GM21825 (cell line): ENCODE measurements at regions not wholly inside any gene's neighbourhood (a gene's known extent, or its start where the extent isn't known, plus 50 kb on each side); places are given as distances from the start of the nearest gene placed in this dataset.
"Not testable (repeated sequence)": the region's sequence is repeated elsewhere in the genome, so short reads cannot be mapped to it uniquely, and the experiment has no call there.

Experiments
- ATAC-seq: cut with Tn5 transposase; IDR thresholded peaks from one replicate; pipeline ENCODE4 v1.9.1; 2021; ENCODE audit warnings: mild to moderate bottlenecking, moderate library complexity; ENCODE audit not compliant: unreplicated experiment

GRCh38 chr1:234924450-234925355 lies 203.9 kb downstream of the TOMM20 start:
- no peak for ATAC-seq

DNA sequence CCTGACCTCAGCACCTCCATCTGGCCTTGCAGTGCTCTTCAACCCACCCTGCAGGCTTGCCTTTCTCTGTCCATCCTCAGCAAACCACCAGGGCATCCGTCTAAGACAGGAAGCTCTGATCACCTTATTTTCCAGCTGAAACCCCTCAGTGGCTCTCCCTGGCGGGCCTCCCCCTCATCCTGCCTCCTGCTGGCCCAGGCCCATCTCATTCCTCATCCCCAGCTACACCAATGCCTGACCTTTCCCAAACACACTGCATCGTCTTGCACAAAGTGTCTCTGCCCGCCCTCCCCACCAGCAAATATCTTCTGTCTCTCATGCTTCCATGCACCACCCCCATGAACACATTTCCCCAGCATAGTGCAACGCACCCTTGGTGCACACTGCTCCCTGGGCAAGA lies 205.0 kb downstream of the TOMM20 start:
- no peak for ATAC-seq

- no peak for ATAC-seq
Observed at GRCh38 chr1:234922987-234923386, 205.7 kb downstream of the TOMM20 start.

DNA sequence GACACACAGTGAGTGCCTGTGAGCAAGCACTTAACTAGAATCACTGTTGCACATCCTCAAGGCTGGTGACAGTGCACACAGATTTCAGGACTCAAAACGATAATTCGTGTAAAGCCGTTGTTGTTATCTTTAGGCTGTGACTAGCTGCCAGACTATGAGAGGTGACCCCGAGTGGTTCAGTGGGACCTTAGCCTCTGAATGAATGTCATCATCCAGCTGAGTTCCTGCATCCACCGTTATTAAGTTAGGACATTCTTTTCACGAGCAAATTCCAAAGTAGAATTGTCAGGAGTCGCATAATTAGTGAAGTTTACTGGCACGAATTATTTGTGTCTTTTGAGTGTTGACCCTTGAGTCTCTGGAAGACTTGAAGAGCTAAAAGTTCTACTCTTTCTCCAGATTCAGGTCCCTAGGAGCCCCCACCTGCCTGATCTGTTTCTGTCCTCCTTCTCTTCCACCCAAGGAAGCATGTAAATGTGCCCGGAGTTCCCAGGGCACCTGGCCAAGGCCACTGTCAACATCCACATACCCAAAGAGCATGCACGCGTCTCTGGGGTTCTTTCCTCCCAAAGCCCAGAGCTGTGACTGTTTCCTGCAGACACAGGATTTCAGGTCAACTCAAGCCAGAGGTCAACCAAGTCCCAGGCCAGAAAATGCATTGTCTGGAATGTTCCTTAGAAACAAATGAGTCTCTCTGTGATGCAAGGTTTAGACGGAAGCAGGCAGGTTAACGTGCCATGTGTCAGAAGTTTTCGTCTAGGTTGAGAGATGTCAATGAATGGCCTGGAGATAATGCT lies 207.2 kb downstream of the TOMM20 start:
- no peak for ATAC-seq

- ATAC-seq: no peak
Observed at GRCh38 chr1:234920843-234921140, 207.8 kb downstream of the TOMM20 start.

DNA sequence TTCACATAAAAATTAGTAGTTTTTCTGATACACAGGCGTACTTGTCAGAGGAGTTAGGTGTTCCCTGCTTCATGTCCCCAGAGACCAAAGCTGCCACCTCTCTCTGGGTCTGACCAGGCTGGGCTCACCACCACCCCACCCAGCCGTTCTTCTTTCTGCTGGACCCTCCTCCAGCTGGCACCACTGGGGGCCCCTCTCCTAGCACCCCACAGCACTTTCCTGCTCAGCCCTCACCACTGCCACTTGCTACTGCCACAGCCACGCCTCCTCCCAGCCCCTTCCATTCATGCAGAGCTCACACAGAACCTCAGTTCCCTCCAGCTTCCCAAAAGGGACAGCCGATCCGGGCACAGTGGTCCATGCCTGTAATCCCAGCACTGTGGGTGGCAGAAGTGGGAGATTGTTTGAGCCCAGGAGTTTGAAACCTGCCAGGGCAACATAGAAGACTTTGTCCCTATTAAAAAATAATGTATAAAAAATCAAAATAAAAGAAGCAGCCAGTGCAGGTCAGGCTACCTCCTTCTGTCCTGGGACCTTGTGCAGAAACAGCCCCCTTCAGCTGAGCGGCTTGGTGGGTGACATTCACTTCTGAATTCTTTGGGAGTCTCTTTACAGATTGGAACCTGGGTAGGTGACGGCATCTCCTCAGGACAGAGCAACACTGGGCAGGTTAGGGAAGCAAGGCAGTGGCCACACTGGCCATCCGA lies 208.3 kb downstream of the TOMM20 start:
- no peak for ATAC-seq

GRCh38 chr1:234918961-234919761 lies 209.5 kb downstream of the TOMM20 start:
- ATAC-seq: no peak

GRCh38 chr1:234918181-234918841 lies 210.3 kb downstream of the TOMM20 start:
- ATAC-seq: no peak

- ATAC-seq: no peak
Observed at GRCh38 chr1:234917495-234918180, 211.0 kb downstream of the TOMM20 start.

- ATAC-seq: peak; percentile 47
Observed at GRCh38 chr1:234916840-234917239, 211.8 kb downstream of the TOMM20 start.

DNA sequence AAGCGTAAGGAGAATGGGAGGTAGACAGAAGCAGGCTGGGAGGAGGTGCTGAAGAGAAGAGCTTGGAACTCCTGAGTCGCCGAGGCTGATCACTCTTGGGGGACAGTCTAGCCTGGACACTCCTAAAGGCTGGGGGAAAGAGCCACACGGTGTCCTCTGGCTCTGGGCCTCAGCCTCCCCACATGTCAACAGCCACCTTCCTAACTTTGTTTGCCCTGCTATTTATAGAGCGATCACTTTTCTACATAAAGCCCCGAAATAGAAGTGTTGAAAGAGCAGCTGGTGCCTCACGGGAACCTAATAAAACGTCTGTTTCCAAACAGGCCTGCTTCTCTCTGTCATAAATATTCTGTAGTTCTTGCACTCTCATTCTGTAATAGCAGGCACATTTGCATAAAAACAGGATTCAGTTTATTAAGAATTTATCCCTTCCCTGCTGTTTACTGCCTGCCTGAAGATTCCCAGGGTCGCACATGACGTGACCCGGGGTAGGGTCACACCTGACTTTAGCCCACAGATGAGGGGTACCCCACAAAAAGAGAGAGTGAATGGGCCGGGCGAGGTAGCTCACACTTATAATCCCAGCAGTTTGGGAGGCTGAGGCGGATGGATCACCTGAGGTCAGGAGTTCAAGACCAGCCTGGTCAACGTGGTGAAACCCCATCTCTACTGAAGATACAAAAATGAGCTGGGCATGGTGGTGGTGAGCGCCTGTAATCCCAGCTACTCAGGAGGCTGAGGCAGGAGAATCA lies 212.5 kb downstream of the TOMM20 start:
- ATAC-seq: no peak

DNA sequence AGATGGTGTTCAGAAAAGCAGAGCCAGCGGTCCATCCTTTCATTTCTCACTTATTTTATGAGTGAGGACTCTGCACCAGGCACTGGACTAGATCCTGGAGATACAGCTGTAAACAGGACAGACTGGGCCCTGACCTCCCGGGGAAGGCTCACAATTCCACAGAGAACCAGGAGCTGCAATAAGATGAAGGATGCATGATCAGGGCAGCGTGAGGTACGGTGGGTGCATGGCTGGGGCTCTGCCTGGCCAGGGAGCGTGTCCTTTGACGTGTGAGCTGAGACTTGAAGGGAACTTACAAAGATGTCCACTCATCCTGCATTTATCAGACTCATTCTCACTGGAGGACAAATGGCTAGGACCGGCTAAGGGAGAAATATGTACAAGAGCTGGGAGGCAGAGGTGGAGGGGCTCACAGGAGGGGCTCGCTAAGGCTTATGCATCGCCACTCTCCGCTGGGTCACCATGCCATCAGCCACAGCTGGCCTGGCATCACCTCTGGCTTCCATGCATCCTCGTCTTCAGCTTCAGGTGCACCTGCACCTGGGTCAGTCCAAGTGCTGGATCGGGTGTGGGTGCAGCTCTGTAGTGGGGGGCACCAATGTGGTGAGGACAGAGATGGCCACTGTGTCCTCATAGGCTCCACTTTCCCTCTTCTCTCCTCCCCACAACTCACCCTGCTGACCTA lies 213.9 kb downstream of the TOMM20 start:
- no peak for ATAC-seq

DNA sequence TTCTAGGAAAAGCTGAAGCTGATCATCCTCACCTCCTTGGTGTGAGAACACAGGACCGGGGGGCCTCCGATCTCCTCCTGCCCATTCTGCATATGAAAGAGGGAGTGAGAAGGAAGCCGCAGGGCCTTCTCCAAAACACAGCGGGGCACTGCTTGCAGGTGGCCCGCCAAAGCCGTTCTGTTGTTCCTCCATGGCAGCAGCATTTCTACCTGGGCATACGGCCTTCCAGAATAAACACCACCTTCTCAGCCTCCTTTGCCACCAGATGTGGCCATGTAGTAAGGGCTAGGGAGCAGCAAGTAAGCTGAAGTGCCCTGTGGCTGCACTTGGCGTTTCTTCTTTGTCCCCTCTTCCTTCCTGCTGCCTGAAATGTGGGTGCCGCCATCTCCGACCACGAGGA lies 214.9 kb downstream of the TOMM20 start:
- no peak for ATAC-seq

DNA sequence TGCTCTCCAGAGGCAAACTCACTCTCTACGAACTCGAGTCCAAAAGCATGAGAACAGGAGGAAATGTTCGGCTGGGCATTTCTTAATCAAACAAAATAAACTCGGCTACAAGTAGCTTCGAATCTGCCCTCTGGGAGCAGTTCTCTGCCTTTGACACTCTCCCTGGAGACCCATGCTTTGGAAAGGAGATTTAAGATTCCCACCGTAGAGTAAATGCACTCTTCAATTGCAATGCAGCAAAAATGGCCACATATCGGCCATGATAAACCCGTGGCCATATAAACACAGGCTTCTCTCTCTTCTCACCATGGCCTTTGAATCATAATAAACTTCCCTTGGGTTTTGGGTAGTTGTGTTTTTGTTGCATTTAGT lies 215.4 kb downstream of the TOMM20 start:
- no peak for ATAC-seq

DNA sequence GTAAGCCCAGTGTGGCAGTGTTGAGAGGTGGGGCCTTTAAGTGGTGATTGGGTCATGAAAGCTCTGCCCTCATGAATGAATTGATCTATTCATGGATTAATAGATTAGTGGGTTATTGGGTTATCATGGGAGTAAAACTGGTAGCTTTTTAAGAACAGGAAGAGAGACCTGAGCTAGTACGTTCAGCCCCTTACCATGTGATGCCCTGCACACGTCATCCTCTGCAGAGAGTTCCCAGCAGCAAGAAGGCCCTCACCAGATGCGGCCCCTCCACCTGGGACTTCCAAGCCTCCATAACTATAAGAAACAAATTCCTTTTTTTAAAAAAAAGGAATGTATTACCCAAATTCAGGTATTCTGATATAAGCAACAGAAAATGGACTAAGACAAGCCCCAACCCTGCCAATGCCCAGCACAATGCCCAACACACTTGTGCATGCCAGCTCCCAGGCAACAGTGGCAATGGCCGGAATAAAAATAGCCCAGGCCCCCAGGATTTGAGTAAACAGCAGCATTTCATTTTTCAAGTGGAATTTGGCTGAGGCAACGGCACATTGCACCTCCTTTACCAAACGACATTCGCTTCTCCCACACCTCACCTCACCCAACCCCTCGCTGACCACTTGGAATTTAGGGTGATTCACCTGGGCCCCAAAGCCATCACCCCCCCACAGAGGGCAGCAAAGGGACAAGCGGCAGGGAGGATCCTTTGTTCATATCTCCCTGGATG lies 215.9 kb downstream of the TOMM20 start:
- no peak for ATAC-seq

DNA sequence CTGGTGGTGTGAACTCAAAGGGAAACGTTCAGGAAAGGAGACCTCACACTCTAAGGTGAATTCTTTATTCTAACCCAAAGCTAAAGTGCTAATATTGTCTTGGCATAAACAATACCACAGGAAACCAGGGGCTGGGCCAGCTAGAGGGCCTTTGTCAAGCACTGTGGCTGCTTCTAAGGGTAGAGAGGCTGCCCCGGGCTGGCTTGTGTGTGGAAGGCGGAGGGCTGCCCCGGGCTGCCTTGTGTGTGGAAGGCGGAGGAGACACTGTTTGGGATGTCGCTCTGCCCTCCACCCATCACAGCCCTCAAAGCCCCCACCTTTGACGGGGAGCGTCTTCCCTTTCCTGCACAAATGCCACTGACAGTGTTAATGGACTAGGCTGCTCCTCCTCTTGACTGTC lies 216.8 kb downstream of the TOMM20 start:
- ATAC-seq: no peak

DNA sequence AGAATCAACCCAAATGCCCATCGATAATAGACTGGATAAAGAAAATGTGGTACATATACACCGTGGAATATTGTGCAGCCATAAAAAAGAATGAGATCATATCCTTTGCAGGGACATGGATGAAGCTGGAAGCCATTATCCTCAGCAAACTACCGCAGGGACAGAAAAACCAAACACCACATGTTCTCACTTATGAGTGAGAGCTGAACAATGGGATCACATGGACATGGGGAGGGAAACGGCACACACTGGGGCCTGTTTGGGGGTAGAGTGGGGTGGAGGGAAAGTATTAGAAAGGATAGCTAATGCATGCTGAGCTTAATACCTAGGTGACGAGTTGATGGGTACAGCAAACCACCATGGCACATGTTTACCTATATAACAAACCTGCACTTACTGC lies 217.5 kb downstream of the TOMM20 start:
- not testable (repeated sequence) for ATAC-seq

- ATAC-seq: no peak
Observed at GRCh38 chr1:234909851-234910250, 218.8 kb downstream of the TOMM20 start.
